ENCODE measurements at regions not wholly inside any gene's neighbourhood (a gene's known extent, or its start where the extent isn't known, plus 50 kb on each side); places are given as distances from the start of the nearest gene placed in this dataset.
"Not testable (repeated sequence)": the region's sequence is repeated elsewhere in the genome, so short reads cannot be mapped to it uniquely, and the experiment has no call there.

DNA sequence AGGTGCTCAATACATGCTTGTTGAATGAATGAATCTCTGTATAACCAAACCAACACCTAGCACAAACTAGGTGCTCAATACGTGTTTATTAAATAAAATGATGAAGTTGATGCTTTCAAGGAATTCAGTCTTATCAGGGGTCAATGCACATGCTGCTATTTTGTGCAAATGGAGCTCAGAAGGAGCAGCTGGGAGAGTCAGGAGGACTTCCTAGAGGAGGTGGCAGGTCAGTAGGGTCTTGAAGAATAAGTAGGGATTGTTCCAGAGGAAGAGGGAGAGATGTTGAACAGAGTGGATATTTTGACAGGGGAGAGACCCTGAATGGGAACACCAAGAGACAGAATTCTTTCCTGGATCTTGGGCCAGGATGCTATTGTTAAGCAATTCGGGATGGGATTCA lies 92.7 kb upstream of the LHX1 start:
- H3K36me3 Mint-ChIP-seq (ENCODE audit: insufficient read depth): no peaks in the 10 kb centered on the region
- H3K4me1 Mint-ChIP-seq (ENCODE audit: low read depth in 2 of 2): peaks cover 0 to under 1% of the 10 kb centered on the region in 2 donors
- no peak overlapping the region for H3K4me3 Mint-ChIP-seq
- ATAC-seq (replicated peaks): no peak
- no peaks in the 10 kb centered on the region for H3K9me3 Mint-ChIP-seq
- no peak for DNase-seq
- no peak overlapping the region for H3K27ac Mint-ChIP-seq
- H3K27me3 Mint-ChIP-seq: peaks cover 17 to 41% of the 10 kb centered on the region in 2 donors

- Mint-ChIP-seq H3K9me3 (no peaks in the 10 kb centered on the region), H3K4me1 (ENCODE audit: low read depth in 2 of 2) (peaks cover 6% of the 10 kb centered on the region in 2 donors), H3K27ac (no peak overlapping the region), H3K27me3 (peaks cover 17 to 39% of the 10 kb centered on the region in 2 donors), H3K36me3 (ENCODE audit: insufficient read depth) (no peaks in the 10 kb centered on the region), H3K4me3 (no peak overlapping the region)
- ATAC-seq (replicated peaks) (no peak), DNase-seq (no peak)
Observed at GRCh38 chr17:36845916-36846315, 91.4 kb upstream of the LHX1 start.

DNA sequence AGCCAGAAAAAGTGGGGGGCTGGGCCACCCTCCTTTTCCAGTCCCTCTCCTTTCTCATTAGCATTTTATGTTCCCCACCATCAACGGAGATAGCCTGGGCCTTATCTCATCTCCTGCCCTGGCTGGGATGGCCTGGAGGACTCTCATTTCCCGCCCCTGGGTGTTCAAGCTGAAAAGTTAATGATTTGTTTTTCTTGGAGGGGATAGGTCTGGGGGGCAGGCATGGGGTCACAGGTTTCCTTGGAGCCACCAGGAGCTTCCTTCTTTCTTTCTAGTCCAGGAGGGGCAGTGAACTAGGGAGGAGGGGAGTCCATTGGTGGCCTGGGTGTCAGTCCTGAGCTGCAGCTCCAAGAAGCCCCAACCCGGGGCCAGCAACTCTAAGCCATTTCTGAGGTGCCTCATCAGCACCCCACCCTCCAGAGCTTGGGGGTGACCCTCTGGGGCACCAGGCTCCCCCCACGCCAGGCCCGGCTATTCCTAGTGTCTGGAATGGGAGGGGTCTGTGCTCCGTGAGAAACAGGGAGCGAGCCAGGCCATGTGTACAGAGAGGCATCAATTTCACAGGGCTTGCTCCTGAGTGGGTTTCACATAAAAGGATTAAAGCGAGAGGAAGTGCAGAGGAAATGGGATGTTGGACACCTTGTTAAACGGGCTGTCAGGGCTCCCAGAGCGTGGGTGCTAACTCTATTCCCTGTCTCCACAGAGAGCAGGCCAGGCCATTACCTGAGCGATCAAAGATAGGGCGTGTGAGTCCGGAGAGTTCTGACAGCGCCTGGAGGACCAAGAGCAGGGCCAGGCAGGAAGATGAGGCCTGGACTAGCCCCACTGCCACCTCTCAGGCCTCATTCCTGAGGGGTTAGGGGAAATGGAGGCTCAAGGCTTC lies 90.6 kb upstream of the LHX1 start:
- H3K27ac Mint-ChIP-seq: no peak overlapping the region
- H3K27me3 Mint-ChIP-seq: peaks cover 18 to 39% of the 10 kb centered on the region in 2 donors
- no peak overlapping the region for H3K4me3 Mint-ChIP-seq
- DNase-seq: no peak
- H3K36me3 Mint-ChIP-seq (ENCODE audit: insufficient read depth): no peaks in the 10 kb centered on the region
- no peaks in the 10 kb centered on the region for H3K9me3 Mint-ChIP-seq
- no peak for ATAC-seq (replicated peaks)
- H3K4me1 Mint-ChIP-seq (ENCODE audit: low read depth in 2 of 2): peaks cover 6% of the 10 kb centered on the region in 2 donors

GRCh38 chr17:36848008-36848902 lies 89.0 kb upstream of the LHX1 start:
- no peak overlapping the region for H3K4me3 Mint-ChIP-seq
- no peak overlapping the region for H3K27ac Mint-ChIP-seq
- H3K4me1 Mint-ChIP-seq (ENCODE audit: low read depth in 2 of 2): peaks cover 6% of the 10 kb centered on the region in 2 donors

GRCh38 chr17:36849020-36849419 lies 88.3 kb upstream of the LHX1 start:
- H3K27ac Mint-ChIP-seq; H3K4me3 Mint-ChIP-seq; H3K9me3 Mint-ChIP-seq; H3K36me3 Mint-ChIP-seq (ENCODE audit: insufficient read depth); DNase-seq; H3K4me1 Mint-ChIP-seq (ENCODE audit: low read depth in 2 of 2); ATAC-seq (replicated peaks): not testable (repeated sequence)
- peaks cover 17 to 32% of the 10 kb centered on the region in 2 donors for H3K27me3 Mint-ChIP-seq

More at GRCh38 chr17:36848008-36848902, 89.0 kb upstream of the LHX1 start:
- ATAC-seq (replicated peaks) (no peak), DNase-seq (no peak)
- H3K27me3 Mint-ChIP-seq: peaks cover 22 to 39% of the 10 kb centered on the region in 2 donors
- H3K9me3 Mint-ChIP-seq: no peaks in the 10 kb centered on the region
- H3K36me3 Mint-ChIP-seq (ENCODE audit: insufficient read depth): no peaks in the 10 kb centered on the region

DNA sequence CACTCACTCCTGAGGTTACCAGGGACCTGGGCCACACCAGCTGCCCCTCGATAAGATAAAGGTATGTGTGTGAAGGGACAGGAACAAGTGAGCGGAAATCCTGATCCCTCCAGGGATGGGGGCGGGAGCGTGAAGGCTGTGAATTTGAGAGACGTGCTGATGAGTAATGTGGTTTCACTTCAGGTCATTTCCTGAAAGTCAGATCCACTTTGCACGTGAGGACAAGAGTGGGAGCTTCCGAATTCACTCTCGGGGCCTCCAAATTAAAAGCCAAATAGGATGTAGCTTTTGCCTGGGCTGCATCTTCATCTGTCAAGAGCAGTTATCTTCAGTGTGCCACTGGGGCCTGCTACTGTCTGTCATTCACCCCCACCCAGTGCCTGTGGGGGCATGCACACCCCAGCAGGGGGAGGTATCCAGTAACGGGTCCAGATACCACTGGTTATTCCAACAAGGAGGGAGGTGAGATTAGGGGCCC lies 87.4 kb upstream of the LHX1 start:
- Mint-ChIP-seq H3K9me3 (no peaks in the 10 kb centered on the region), H3K27ac (no peak overlapping the region), H3K4me1 (ENCODE audit: low read depth in 2 of 2) (peaks cover 6% of the 10 kb centered on the region in 2 donors), H3K4me3 (no peak overlapping the region), H3K27me3 (peaks cover 8 to 23% of the 10 kb centered on the region in 2 donors), H3K36me3 (ENCODE audit: insufficient read depth) (no peaks in the 10 kb centered on the region)
- DNase-seq (peak in 1 of 3 experiments; percentile 6), ATAC-seq (replicated peaks) (no peak)

- Mint-ChIP-seq H3K36me3 (ENCODE audit: insufficient read depth) (no peaks in the 10 kb centered on the region), H3K9me3 (no peaks in the 10 kb centered on the region), H3K4me3 (no peak overlapping the region), H3K27ac (peak overlapping the region in 1 of 2 donors; percentile 21), H3K27me3 (peaks cover 5 to 23% of the 10 kb centered on the region in 2 donors), H3K4me1 (ENCODE audit: low read depth in 2 of 2) (peaks cover 6% of the 10 kb centered on the region in 2 donors)
- ATAC-seq (replicated peaks) (no peak), DNase-seq (no peak)
Observed at GRCh38 chr17:36850790-36851189, 86.5 kb upstream of the LHX1 start.

- no peaks in the 10 kb centered on the region for H3K9me3 Mint-ChIP-seq
- peaks cover 8 to 23% of the 10 kb centered on the region in 2 donors for H3K27me3 Mint-ChIP-seq
- peaks cover 6% of the 10 kb centered on the region in 2 donors for H3K4me1 Mint-ChIP-seq (ENCODE audit: low read depth in 2 of 2)
- no peak for ATAC-seq (replicated peaks)
- no peak overlapping the region for H3K4me3 Mint-ChIP-seq
- H3K36me3 Mint-ChIP-seq (ENCODE audit: insufficient read depth): no peaks in the 10 kb centered on the region
- DNase-seq: no peak
- H3K27ac Mint-ChIP-seq: no peak overlapping the region
Observed at GRCh38 chr17:36851250-36851649, 86.0 kb upstream of the LHX1 start.

DNA sequence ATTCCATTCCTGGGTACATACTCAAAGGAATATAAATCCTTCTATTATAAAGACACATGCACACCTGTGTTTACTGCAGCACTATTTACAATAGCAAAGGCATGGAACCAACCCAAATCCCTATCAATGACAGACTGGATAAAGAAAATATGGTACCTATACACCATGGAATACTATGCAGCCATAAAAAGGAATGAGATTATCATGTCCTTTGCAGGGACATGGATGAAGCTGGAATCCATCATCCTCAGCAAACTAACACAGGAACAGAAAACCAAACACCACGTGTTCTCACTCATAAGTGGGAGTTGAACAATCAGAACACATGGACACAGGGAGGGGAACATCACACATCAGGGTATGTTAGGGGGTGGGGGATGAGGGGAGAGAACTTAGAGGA lies 84.8 kb upstream of the LHX1 start:
- not testable (repeated sequence) for DNase-seq; H3K4me1 Mint-ChIP-seq (ENCODE audit: low read depth in 2 of 2); H3K4me3 Mint-ChIP-seq; H3K9me3 Mint-ChIP-seq; H3K36me3 Mint-ChIP-seq (ENCODE audit: insufficient read depth); ATAC-seq (replicated peaks); H3K27ac Mint-ChIP-seq
- H3K27me3 Mint-ChIP-seq: peaks cover 20 to 25% of the 10 kb centered on the region in 2 donors

DNA sequence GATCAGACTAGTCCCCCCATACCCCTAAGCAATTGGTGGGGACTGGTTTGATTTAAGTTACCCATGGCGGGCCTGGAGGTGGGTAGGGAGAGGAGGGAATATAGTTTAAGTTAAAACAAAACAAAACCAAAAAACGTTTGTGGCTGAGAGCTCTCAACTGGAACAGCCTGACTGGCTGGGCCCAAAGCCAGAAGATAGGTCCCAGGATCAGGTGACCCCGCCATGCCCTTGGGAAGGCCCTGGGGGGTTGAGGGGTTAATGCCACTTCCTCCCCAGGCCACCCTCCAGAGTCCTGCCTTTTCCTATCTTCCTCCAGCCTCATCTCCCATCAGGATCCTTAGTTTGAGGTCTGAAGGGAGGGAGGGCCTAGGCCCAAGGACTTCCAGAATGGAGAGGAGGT lies 82.3 kb upstream of the LHX1 start:
- ATAC-seq (replicated peaks): no peak
- H3K9me3 Mint-ChIP-seq: no peaks in the 10 kb centered on the region

GRCh38 chr17:36855459-36855858 lies 81.8 kb upstream of the LHX1 start:
- Mint-ChIP-seq H3K36me3 (ENCODE audit: insufficient read depth) (no peaks in the 10 kb centered on the region), H3K27me3 (peaks cover 30 to 54% of the 10 kb centered on the region in 2 donors), H3K4me3 (no peak overlapping the region), H3K27ac (no peak overlapping the region), H3K4me1 (ENCODE audit: low read depth in 2 of 2) (no peaks in the 10 kb centered on the region), H3K9me3 (no peaks in the 10 kb centered on the region)
- no peak for ATAC-seq (replicated peaks)
- DNase-seq: no peak

More for the DNA sequence above, 82.3 kb upstream of the LHX1 start:
- H3K36me3 Mint-ChIP-seq (ENCODE audit: insufficient read depth): no peaks in the 10 kb centered on the region
- H3K4me3 Mint-ChIP-seq: no peak overlapping the region
- no peak overlapping the region for H3K27ac Mint-ChIP-seq
- H3K4me1 Mint-ChIP-seq (ENCODE audit: low read depth in 2 of 2): peaks cover 2 to 3% of the 10 kb centered on the region in 2 donors
- no peak for DNase-seq
- H3K27me3 Mint-ChIP-seq: peaks cover 30 to 49% of the 10 kb centered on the region in 2 donors

DNA sequence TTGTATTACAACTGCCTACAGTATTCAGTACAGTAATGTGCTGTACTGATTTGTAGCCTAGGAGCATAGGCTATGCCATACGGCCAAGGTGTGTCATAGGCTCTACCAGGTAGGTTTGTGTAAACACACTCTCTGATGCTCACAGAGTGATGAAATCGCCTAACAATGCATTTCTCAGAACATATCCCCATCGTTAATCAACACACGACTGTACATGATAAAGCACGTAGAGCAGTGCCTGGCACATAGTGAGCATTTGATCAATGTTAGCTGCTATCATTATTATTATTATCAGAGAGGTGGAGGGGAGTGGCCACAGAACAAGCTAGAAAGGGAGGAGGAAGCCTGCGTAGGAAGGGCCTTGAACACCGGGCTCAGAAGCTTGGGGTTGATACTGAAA lies 81.1 kb upstream of the LHX1 start:
- ATAC-seq (replicated peaks): no peak
- Mint-ChIP-seq H3K27ac (no peak overlapping the region), H3K36me3 (ENCODE audit: insufficient read depth) (no peaks in the 10 kb centered on the region), H3K27me3 (peaks cover 30 to 57% of the 10 kb centered on the region in 2 donors), H3K4me3 (no peak overlapping the region), H3K4me1 (ENCODE audit: low read depth in 2 of 2) (no peaks in the 10 kb centered on the region), H3K9me3 (no peaks in the 10 kb centered on the region)
- DNase-seq: no peak

- Mint-ChIP-seq H3K9me3 (no peaks in the 10 kb centered on the region), H3K36me3 (ENCODE audit: insufficient read depth) (no peaks in the 10 kb centered on the region), H3K27me3 (peaks cover 26 to 64% of the 10 kb centered on the region in 2 donors), H3K27ac (no peak overlapping the region), H3K4me1 (ENCODE audit: low read depth in 2 of 2) (no peaks in the 10 kb centered on the region), H3K4me3 (no peak overlapping the region)
- no peak for ATAC-seq (replicated peaks)
- DNase-seq: no peak
Observed at GRCh38 chr17:36856903-36857381, 80.3 kb upstream of the LHX1 start.
